ENCODE measurements at regions not wholly inside any gene's neighbourhood (a gene's known extent, or its start where the extent isn't known, plus 50 kb on each side); places are given as distances from the start of the nearest gene placed in this dataset.

DNA sequence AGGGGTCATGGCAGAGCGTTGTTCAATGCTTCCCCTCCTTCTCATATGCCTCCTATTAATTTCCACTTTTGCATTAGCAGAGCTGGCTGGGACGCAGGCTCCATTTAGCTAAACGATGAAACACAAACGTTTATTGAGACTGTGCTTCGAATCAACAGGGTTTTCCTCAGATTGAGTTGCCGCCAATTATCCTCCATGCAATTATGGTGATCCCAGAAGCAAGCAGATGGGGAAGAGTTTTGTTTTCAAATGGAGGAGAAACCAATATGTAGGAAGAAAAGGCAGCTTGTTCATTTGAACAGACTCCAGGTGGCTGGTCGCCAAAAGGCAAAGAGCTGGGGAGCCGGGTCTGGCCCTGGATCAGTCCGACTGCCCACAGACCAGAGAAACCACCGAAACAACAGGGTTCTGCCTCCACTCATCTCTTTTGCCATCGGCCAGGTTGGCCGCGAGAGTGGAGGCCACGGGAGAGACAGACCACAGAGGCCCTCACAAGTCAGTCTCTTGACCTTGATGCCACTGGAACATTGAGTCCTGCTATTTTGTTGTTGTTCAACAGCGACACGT lies 184.8 kb downstream of the GBA3 start:
- intact Hi-C loops (cut with micrococcal nuclease), result no loop called here
- no peak for DNase-seq
- ATAC-seq, result no peak

GRCh38 chr4:22876270-22876669 lies 183.5 kb downstream of the GBA3 start:
- intact Hi-C loops (cut with micrococcal nuclease), result no loop called here
- DNase-seq, result no peak
- no peak for ATAC-seq

GRCh38 chr4:22875587-22876257 lies 183.0 kb downstream of the GBA3 start:
- no peak for ATAC-seq
- no peak for DNase-seq
- intact Hi-C loops (cut with micrococcal nuclease), result no loop called here

DNA sequence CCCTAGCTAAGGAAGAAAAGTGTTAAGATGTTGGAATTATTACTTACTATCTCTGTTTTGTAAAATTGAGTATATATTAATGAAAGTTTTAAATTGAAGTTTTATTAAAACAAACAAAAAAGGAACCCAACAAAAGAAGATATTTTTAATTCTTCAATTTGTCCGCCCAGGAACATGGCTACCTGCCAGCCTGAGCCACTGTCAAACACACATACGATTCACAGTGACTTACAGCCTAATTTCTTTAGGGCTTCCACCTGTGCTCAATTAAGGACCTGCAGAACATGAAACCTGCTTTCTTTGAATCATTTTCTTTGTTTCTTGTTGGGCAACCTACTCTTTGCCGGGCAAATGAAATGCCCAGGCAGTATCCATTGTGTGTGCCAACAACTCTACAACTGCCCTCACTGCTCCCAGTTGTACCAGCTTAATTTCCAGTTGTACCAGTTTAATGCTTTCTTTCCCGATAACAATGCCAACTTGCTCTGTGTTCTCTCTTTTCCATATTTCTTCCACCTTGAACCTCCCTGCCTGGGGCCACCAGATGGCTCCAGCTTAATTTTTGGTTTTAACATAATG lies 181.7 kb downstream of the GBA3 start:
- intact Hi-C loops (cut with micrococcal nuclease), result no loop called here
- DNase-seq (no peak), ATAC-seq (no peak)

DNA sequence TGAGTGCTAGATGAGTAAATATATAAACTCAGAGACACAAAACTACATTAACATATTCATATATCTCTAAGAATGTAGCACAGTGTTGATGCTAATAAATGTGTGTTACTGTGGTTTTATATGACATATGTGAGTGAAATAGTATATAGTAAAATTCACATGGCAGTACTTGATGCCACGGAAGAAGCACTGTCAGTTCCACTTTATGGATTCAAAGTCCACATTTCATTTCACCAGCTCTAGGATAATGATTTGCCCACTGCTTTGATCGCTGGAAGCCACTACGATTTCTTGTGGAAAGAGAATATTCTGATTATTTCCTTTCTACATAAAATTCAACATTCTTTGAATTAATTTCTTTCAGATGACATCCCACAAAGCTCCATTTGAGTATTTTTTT lies 181.2 kb downstream of the GBA3 start:
- ATAC-seq (no peak), DNase-seq (no peak)
- intact Hi-C loops (cut with micrococcal nuclease), result no loop called here

GRCh38 chr4:22870847-22871449 lies 178.2 kb downstream of the GBA3 start:
- no peak for ATAC-seq
- intact Hi-C loops (cut with micrococcal nuclease), result no loop called here
- DNase-seq, result no peak

DNA sequence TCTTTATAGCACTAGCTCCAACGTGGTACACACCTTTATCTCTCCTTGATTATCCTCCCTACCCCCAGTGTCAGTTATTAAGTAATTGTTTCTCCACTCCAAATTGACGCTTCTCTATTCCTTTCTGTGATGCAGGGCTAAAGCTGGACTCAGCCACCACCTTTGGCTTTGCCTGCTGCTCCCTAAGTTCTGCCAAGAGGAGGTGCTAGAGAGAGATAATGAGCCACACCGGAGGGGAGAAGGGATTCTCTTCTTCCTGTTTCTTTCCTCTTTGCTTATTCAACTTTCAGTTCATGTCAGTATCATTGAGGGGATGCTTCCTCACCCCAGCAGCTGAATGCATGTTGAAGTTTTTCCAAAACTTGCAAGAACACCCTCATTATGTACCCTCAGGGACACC lies 176.5 kb downstream of the GBA3 start:
- ATAC-seq (no peak), DNase-seq (no peak)
- intact Hi-C loops (cut with micrococcal nuclease), result no loop called here

All from left ventricle myocardium superior (tissue), 1 donor.